SH-SY5Y (cell line): ENCODE measurements at regions not wholly inside any gene's neighbourhood (a gene's known extent, or its start where the extent isn't known, plus 50 kb on each side); places are given as distances from the start of the nearest gene placed in this dataset.
A peak's percentile ranks its signal among the peaks of the same experiment; 100 is the strongest.

ENCODE experiments used
- GATA2 ChIP-seq: IDR thresholded peaks from 2 replicates; pipeline ENCODE4 v1.6.1; 2011; ENCODE audit warnings: mild to moderate bottlenecking, low read depth, low read length
- GATA3 ChIP-seq: IDR thresholded peaks from 2 replicates; pipeline ENCODE4 v1.6.1; 2011; ENCODE audit warnings: low read depth, mild to moderate bottlenecking, low read length, moderate library complexity

GRCh38 chr18:7381307-7381706 is 150.4 kb downstream of the LRRC30 start:
- TF ChIP-seq GATA3 (no peak), GATA2 (no peak)

GRCh38 chr18:7382328-7383001 is 151.6 kb downstream of the LRRC30 start:
- TF ChIP-seq GATA3 = no peak
- no peak for TF ChIP-seq GATA2

DNA sequence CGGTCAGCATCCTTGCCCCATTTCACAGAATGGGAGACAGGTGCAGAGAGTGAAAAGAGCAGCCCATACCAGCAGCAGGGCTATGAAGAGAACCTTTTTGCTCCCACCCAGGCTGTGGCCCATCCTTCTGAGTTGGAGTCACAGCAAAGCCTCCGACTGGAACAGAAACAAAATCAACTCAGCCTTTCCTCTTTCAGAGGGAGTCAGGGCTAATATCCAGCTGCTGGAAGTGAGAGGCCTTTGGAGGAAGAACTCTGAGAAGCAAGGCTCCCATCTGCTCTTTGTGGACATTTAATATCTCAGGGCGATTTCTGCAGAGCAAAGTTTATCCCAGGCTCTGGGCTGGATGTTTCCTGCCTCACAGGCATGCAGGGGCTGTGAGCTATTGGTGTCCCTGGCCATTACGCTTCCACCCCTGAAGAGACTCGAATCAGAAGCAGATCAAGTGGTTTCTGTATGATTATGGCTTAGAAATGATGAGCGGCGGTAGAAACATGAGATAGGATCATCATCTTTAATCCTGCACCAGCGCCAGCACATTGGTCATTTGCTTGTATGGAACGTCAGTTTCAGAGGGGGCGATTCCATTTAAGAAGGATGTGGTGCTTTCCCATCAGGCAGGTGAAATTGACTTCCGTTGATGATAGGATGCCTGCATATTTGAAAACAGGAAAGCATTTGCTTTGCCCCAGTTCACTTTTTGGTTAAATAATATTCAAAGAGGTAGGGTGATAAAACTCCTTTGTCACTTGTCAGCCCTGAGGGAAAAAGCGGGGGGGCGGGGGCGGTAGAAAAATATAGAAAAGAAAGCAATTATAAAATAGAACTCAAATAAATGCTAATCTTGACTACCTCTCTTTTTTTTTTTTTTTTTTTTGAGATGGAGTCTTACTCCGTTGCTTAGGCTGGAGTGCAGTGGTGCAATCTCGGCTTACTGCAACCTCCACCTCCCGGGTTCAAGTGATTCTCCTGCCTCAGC is 152.4 kb downstream of the LRRC30 start:
- TF ChIP-seq GATA3 (no peak), GATA2 (no peak)

DNA sequence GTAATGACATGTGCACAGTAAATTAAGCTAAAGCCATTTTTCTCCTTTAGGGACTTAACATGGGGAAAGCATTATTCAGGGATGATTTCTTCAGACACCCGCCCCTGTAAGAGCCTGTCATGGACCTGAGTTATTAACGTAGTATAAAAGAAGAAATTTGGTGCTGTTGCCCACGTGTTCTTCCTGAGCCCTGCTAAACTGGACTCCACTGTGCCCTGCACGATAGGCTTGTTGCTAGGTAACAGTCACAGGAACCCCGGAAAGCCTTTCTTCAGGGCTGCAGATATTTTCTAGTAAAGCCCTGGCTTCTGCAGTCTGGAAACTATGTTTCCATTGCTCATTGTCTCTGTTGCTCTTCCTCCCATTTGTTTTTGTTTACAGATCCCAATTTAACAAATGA is 157.9 kb downstream of the LRRC30 start:
- no peak for TF ChIP-seq GATA2
- TF ChIP-seq GATA3 = no peak

DNA sequence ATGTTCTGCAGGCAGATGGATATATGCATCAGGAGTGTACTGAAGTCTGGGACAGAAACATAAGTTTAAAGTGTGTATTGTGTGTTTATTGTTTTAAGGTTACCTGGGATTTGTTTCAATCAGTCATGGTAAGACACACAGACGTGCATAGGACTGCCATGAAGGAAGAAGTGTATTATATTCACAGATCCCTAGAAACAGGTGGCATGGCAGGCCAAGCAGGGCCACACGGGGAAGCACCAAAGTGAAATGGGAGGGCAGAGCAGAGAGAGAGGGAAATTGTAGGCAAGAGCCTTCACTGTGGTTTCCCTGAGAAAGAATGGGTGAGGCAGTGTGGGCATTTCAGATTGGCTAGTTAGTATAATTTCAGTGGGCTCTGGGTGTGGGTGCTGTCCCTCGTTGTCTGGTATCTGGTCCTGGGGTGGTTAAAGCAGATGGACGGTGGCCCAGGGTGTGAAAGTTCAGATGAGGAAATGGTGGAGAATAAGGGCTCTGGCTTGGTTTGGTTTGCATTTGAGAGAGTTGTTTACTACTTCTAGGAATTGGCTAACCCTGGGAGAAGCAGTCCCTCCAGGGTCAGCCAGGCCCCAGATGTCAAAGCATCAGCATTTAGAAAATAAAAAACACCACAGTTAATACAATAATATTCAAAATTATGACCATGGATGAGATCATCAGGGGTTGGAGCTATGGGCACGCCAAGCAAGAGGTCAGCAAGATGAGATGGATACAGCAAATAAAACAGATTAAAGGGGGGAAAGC is 160.0 kb downstream of the LRRC30 start:
- TF ChIP-seq GATA3 (no peak), GATA2 (no peak)

GRCh38 chr18:7393080-7393479 is 162.2 kb downstream of the LRRC30 start:
- TF ChIP-seq GATA2 (no peak), GATA3 (no peak)

DNA sequence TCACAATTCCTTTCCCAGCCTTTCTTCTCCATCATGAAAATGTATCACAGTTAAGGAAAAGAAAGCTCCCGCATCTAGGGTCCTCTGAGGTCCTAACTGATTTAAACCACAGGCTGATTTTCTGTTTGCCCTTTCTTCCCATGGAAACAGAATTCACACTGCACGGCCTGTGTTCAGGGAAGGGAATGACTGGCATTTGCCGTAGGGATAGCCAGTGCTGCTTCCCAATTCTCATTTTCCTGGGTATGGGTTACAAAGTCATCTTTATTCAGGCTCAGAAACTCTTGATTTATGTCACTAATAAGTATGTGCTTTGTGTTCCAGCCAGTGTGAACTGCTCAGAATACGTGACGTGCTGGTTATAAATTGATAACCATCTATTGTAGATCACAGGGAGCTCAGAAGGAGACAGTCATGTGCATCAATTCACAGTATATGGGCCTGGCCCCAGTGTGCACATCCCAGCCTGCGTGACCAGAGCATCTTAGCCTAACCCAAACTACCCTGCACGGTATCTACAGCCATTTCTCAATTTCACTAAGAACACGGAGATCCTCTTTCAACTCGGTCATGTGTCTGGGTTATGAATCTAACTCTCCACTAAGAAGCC is 163.3 kb downstream of the LRRC30 start:
- peak; percentile 56 for TF ChIP-seq GATA2
- no peak for TF ChIP-seq GATA3

GRCh38 chr18:7395566-7395965 is 164.7 kb downstream of the LRRC30 start:
- TF ChIP-seq GATA3 (no peak), GATA2 (peak; percentile 54; the same call in 1 of the 2 replicates)

- TF ChIP-seq GATA2 = no peak
- no peak for TF ChIP-seq GATA3
Observed at GRCh38 chr18:7413906-7414305, 153.2 kb upstream of the PTPRM start.

GRCh38 chr18:7414459-7414858 is 152.7 kb upstream of the PTPRM start:
- TF ChIP-seq GATA3 (no peak), GATA2 (no peak)

DNA sequence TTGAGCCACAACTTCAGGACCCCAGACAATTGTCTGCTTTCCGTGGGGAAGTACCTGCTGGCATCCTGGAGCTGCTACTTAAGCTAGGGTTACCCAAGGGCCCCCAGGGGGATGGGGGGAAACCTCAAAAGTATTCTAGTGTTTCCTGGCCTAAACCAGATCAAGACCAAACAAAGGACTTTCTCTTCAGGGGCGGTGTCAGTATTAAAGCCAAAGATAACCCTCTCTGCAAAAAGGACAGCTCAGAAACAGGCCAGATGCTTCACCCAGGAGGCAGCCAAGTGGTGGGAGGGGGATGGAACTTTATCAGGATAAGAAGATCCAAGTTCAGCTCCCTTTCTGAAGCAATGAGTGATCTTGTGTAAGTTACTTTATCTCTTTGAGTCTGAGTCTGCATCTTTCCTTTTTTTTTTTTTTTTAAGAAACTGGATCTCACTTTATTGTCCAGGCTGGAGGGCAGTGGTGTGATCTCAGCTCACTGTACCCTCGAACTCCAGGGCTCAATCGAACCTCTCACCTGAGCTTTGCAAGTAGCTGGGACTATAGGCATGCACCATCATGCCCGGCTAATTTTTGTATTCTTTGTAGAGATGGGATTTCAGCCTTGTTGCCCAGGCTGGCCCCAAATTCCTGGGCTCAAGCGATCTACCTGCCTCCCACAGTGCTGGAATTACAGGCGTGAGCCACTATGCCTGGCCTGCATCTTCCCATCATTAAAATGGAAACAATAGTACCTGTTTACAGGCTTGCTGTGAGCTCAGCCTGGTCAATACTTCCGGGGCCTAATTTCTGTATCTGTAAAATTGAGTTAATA is 151.8 kb upstream of the PTPRM start:
- TF ChIP-seq GATA2 = no peak
- no peak for TF ChIP-seq GATA3

- no peak for TF ChIP-seq GATA2
- TF ChIP-seq GATA3 = no peak
Observed at GRCh38 chr18:7417727-7418126, 149.4 kb upstream of the PTPRM start.

DNA sequence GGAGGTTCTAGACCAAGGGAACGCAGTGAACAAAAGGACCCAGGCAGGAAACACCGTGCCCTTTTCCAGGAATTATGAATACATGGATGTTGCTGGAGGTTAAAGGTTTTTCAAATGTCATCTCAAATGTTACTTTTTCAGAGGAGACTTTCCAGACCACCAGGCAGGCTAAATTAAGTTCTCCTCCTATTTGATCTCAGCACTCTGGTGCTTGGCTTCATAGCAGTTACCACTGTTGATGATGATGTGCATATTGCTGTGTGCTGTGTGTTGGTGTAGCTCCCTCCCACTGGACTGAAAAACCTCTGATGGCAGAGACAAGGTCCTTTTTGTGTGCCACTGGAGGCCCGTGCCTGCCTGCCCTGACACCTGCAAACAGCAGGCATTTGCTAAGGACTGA is 137.3 kb upstream of the PTPRM start:
- TF ChIP-seq GATA2 = no peak
- no peak for TF ChIP-seq GATA3

- TF ChIP-seq GATA2 (no peak), GATA3 (no peak)
Observed at GRCh38 chr18:7436166-7436565, 130.9 kb upstream of the PTPRM start.
